DOHH2 (cell line): ENCODE measurements at regions not wholly inside any gene's neighbourhood (a gene's known extent, or its start where the extent isn't known, plus 50 kb on each side); places are given as distances from the start of the nearest gene placed in this dataset.

Experiments
- H3F3A ChIP-seq: fragments of 200-600 bp; sonication (generic), shearing (Covaris generic); 2 replicates; pipeline ENCODE4 v1.6.0; 2016; ENCODE audit warnings: antibody characterized with exemption, mild to moderate bottlenecking; ENCODE audit not compliant: control insufficient read depth, insufficient read depth
- H3K27ac ChIP-seq: fragments of 200-600 bp; sonication (generic); 2 replicates; pipeline ENCODE4 v1.5.1; 2014; ENCODE audit warnings: low read depth, mild to moderate bottlenecking, low read length, moderate library complexity
- H3K27me3 ChIP-seq: fragments of 200-600 bp; sonication (generic); 2 replicates; pipeline ENCODE4 v1.6.1; 2014; ENCODE audit warnings: mild to moderate bottlenecking, low read length, mixed read lengths; ENCODE audit not compliant: control insufficient read depth
- H3K36me3 ChIP-seq: fragments of 200-600 bp; sonication (generic); 2 replicates; pipeline ENCODE4 v1.6.1; 2014; ENCODE audit warnings: mild to moderate bottlenecking, low read length, moderate library complexity, mixed read lengths; ENCODE audit not compliant: control insufficient read depth
- H3K4me1 ChIP-seq: fragments of 200-600 bp; sonication (generic); 2 replicates; pipeline ENCODE4 v1.6.1; 2014; ENCODE audit warnings: mild to moderate bottlenecking, low read length, mixed read lengths; ENCODE audit not compliant: control insufficient read depth
- H3K4me2 ChIP-seq: fragments of 200-600 bp; sonication (generic); 2 replicates; pipeline ENCODE4 v1.6.0; 2014; ENCODE audit warnings: mild to moderate bottlenecking, low read length, moderate library complexity
- H3K4me3 ChIP-seq: fragments of 200-600 bp; sonication (generic); 2 replicates; pipeline ENCODE4 v1.5.1; 2014; ENCODE audit warnings: mild to moderate bottlenecking, low read length, mixed read lengths
- H3K79me2 ChIP-seq: fragments of 200-600 bp; sonication (generic); 2 replicates; pipeline ENCODE4 v1.6.1; 2014; ENCODE audit warnings: mild to moderate bottlenecking, low read length, mixed read lengths; ENCODE audit not compliant: control insufficient read depth
- H3K9me2 ChIP-seq: fragments of 200-600 bp; sonication (generic); replicated peaks from 2 replicates; pipeline ENCODE4 v1.6.1; 2014; ENCODE audit warnings: mild to moderate bottlenecking, low read length, mixed read lengths; ENCODE audit not compliant: control insufficient read depth
- H3K9me3 ChIP-seq: fragments of 200-600 bp; sonication (generic); 2 replicates; pipeline ENCODE4 v1.6.1; 2014; ENCODE audit warnings: antibody characterized with exemption, low read length, mixed read lengths; ENCODE audit not compliant: control insufficient read depth, insufficient read depth
- H4K20me1 ChIP-seq: fragments of 200-600 bp; sonication (generic); 2 replicates; pipeline ENCODE4 v1.6.0; 2014; ENCODE audit warnings: low read depth, mild to moderate bottlenecking, antibody characterized with exemption, low read length, moderate library complexity; ENCODE audit not compliant: control insufficient read depth, insufficient read depth
- CTCF ChIP-seq: fragments of 200-600 bp; sonication (generic); IDR thresholded peaks from one replicate; pipeline ENCODE4 v1.5.1; 2014; ENCODE audit warnings: antibody characterized with exemption, mild to moderate bottlenecking, low read depth, low read length; ENCODE audit not compliant: poor library complexity, severe bottlenecking
- EZH2phosphoT487 ChIP-seq: fragments of 200-600 bp; sonication (generic); IDR thresholded peaks from 2 replicates; pipeline ENCODE4 v1.6.1; 2017; ENCODE audit warnings: borderline replicate concordance, mild to moderate bottlenecking, antibody characterized with exemption, low read length, moderate library complexity, mixed read lengths

- no peak for TF ChIP-seq CTCF
- TF ChIP-seq EZH2phosphoT487, result no peak
- Histone ChIP-seq H3K4me3 (no peak overlapping the region), H3K4me1 (no peaks in the 10 kb centered on the region), H3K9me2 (no peaks in the 10 kb centered on the region), H3K4me2 (no peak overlapping the region), H3K27ac (no peak overlapping the region), H3K36me3 (no peaks in the 10 kb centered on the region), H3K9me3 (peaks cover 2% of the 10 kb centered on the region; the same call in 1 of the 2 replicates), H3F3A (no peaks in the 10 kb centered on the region), H4K20me1 (no peaks in the 10 kb centered on the region), H3K79me2 (no peaks in the 10 kb centered on the region), H3K27me3 (no peaks in the 10 kb centered on the region)
Measured at GRCh38 chr18:1463981-1464380, 559.3 kb downstream of the ADCYAP1 start.

GRCh38 chr18:1464444-1465217 lies 560.0 kb downstream of the ADCYAP1 start:
- H3F3A ChIP-seq, result no peaks in the 10 kb centered on the region
- TF ChIP-seq EZH2phosphoT487 (no peak), CTCF (no peak)
- H3K4me2 ChIP-seq, result no peak overlapping the region
- H3K4me3 ChIP-seq, result no peak overlapping the region
- no peaks in the 10 kb centered on the region for H4K20me1 ChIP-seq
- no peaks in the 10 kb centered on the region for H3K27me3 ChIP-seq
- H3K9me2 ChIP-seq, result no peaks in the 10 kb centered on the region
- H3K4me1 ChIP-seq, result no peaks in the 10 kb centered on the region
- no peaks in the 10 kb centered on the region for H3K36me3 ChIP-seq
- H3K79me2 ChIP-seq, result no peaks in the 10 kb centered on the region
- no peak overlapping the region for H3K27ac ChIP-seq
- no peaks in the 10 kb centered on the region for H3K9me3 ChIP-seq

- H3K4me3 ChIP-seq, result no peak overlapping the region
- H3K4me2 ChIP-seq, result no peak overlapping the region
- no peaks in the 10 kb centered on the region for H3K4me1 ChIP-seq
- TF ChIP-seq EZH2phosphoT487 (no peak), CTCF (no peak)
- no peaks in the 10 kb centered on the region for H3K9me2 ChIP-seq
- no peak overlapping the region for H3K27ac ChIP-seq
- H3F3A ChIP-seq, result no peaks in the 10 kb centered on the region
- H3K9me3 ChIP-seq, result no peaks in the 10 kb centered on the region
- H3K79me2 ChIP-seq, result no peaks in the 10 kb centered on the region
- H4K20me1 ChIP-seq, result no peaks in the 10 kb centered on the region
- H3K36me3 ChIP-seq, result no peaks in the 10 kb centered on the region
- no peaks in the 10 kb centered on the region for H3K27me3 ChIP-seq
Measured at GRCh38 chr18:1466035-1466434, 561.4 kb downstream of the ADCYAP1 start.
